Suppressor macrophage (primary cell): ENCODE measurements at regions not wholly inside any gene's neighbourhood (a gene's known extent, or its start where the extent isn't known, plus 50 kb on each side); places are given as distances from the start of the nearest gene placed in this dataset.

Source experiments
- DNase-seq, 4 experiments: peaks; one replicate each; pipeline ENCODE4 v3.0.0-alpha.2; 2020 to 2022

- no peak for DNase-seq
Measured at GRCh38 chr2:61721382-61721781, 132.5 kb downstream of the FAM161A start.

- DNase-seq, result no peak
Measured at GRCh38 chr2:61720911-61721310, 132.9 kb downstream of the FAM161A start.

DNA sequence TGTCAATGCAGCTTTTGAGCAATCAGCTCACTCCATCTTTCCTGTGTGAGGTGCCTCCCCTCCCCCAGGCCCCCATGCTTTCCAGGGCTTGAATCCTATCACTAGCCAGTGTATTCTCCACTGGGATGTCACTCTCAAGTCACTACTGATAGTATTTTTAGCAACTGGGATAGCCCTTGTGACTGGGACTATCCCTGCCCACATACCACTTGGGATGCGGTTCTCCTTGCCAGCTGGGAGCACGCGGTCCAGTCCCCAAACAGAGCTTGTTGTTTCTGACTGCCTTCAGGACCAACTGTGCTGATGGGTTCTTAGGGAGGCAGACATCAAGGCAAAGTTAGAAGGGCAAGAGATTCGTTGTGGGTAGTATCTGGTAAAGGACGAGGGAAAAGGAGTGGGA, 134.9 kb downstream of the FAM161A start:
- no peak for DNase-seq

DNA sequence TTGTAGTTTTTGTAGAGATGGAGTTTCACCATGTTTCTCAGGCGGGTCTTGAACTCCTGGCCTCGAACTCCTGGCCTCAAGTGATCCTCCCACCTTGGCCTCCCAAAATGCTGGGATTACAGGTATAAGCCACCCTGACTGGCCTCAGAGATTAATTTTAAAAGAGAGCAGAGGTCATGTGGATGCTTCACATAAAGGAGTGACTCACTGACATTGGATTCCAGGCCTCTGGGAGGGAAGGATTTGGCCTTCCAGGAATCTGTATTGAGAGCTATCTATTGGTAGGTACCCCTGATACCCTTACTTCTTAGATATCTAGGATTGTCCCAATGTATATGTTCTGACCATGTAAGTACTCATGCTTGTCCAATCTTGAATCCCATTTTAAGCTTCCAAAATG, 138.4 kb downstream of the FAM161A start:
- DNase-seq, result no peak

- no peak for DNase-seq
Measured at GRCh38 chr2:61714210-61714609, 139.7 kb downstream of the FAM161A start.

DNA sequence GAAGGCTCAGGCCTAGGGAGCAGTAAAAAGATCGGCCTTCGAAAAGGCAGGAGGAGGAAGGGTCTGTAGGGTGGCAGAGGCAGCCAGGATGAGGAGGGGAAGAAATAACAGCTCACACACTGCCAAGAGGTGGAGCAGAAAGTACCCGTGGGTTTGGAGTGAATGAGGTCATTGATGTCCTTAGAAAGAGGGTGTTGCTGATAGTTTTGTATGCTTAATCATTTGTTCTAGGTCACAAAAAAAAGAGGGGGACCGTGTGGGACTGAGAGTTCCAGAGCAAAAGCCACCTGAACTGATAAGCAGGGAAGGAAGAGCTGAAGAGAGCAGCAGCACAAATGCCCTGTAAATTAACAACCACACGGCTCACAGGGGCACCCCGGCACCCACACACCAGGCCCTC, 140.4 kb downstream of the FAM161A start:
- no peak for DNase-seq

GRCh38 chr2:61712060-61712459, 141.8 kb downstream of the FAM161A start:
- no peak for DNase-seq

DNA sequence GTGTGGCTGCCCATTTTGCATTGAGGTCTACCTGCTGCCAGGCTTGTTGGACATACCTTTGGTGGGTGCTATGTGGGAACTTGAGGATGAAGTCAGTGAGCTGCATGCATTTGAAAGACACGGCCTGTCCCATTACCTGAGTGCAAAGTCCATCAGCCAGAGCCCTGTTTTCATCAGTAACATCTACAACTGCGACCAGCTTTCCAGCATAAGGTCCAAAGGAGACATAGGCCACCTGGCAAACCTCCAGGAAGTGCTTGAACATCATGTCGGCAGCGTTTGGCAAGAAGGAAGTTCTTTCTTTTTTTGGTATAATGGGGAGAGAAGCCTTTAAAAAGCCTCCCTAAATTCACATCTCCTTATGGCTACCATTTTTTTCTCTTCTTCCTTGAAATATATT, 143.1 kb downstream of the FAM161A start:
- no peak for DNase-seq

DNA sequence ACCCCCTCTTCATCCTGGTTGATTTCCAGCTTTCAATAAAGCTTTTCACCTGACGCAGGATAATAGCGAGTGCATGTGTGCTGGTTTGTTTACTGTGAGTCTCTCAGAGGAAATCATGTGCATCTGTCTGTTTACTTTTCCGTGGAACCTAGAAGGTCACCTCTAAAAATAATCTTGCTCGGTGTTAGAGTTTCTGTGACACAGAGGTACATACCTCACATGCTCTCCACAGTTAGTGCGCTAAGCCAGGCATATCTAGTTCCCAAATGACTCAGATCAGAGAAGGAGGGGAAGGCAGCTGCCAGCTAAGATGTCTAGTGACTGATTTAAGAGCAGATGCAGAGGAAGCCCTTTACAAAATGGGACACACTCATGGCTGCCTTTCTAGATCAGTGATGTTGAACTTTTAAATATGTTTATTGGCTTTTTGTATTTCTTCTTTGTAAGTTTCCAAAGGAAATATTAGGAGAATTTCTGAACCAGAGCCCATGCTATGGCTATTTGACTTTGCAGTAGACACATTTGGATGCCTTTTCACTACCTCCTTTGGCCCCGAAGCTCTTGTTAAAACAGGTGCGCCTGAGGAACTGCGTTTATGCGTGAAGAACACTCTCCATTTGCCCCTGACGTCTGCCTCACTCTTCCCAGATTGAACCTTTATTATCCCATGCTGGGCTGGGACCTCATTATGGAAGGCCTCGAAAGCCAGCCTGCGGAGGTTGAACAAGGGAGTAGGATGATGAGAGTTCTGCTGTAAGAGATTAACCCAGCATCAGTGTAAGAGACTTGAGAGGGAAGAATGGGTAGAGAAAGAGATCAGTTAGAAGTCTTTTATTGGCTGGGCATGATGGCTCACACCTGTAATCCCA, 145.6 kb downstream of the FAM161A start:
- no peak for DNase-seq

- no peak for DNase-seq
Measured at GRCh38 chr2:61705625-61706024, 148.2 kb downstream of the FAM161A start.

GRCh38 chr2:61704364-61704763, 149.5 kb downstream of the FAM161A start:
- no peak for DNase-seq

GRCh38 chr2:61702088-61702467, 151.8 kb downstream of the FAM161A start:
- no peak for DNase-seq

- peak in 3 of 4 experiments; percentile 8 to 21 (median 11) for DNase-seq
Measured at GRCh38 chr2:61700464-61700863, 153.4 kb downstream of the FAM161A start.

DNA sequence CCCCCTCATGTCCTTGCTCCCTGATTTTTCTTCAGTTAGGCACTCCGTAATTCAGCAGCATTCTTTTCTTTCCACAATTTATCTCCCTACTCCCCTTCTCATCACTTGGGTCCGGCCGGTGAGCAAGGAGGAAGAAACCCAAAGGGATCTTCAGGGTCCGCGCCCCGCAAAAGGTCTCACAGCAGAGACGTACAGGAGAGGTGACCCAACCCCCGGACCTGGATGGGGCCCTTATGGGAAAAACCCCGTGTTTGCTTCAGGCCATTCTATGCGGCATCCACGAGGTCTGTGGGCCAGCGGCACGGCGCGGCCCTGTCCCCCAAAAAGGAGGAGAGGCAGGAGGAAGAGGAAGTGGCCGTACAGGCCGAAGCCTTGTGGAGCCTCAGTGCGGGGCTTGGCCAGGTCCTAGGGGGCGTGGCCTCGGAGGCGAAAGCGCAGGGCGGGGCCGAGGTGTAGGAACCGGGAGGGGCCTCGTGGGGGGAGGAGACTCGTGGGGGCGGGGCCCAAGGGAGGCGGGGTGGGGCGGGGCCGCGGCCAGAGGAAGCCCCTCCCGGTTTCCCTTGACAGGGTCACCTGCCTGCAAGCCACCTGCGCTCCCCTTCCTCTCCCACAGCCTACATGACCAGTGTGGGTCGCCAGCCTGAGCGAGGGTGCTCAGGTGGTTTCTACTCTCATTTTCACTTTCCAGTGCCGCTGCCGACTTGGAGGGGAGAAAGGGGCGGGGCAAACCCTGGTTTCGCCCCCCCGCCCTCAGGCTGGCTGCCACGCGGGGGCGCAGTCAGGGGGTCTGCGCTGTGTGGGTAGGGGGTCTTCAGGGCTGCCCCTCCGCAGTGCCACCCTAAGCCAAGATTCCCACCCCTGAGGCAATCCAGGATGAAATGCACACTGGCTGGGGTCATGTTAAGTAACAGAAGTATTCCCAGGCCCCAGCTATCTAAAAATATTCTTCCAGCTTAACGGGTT, 156.4 kb upstream of the XPO1 start:
- DNase-seq, result peak; percentile 97 to 99 (median 98)

- peak in 2 of 4 experiments; percentile 5 to 31 for DNase-seq
Measured at GRCh38 chr2:61693744-61694143, 155.6 kb upstream of the XPO1 start.

DNA sequence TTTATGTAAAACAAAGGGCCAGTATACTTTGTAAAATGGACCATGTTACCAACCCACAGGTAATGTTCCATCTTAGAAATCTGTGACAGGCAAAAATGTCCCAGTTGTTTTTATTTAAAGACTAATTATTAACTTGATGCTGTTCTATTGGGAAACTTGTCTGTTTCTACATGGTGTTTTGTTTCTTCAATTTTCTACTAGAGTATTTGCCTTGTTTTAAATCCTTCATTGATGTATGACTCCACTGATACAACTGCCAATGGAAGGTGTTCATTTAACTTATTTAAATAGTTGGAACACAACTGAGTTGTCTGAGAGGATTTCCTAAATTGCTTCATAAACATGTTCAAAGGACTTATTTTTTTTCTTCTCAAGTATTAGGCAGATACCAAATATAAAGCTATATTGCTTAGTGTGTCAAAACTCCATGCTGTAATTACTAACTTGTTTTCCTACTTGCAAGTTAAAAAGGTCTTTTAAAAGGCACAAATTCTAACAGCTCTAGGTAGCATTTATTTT, 152.0 kb upstream of the XPO1 start:
- DNase-seq, result no peak

GRCh38 chr2:61689568-61689967, 151.4 kb upstream of the XPO1 start:
- peak in 2 of 4 experiments; percentile 36 to 47 for DNase-seq

GRCh38 chr2:61688369-61689334, 150.5 kb upstream of the XPO1 start:
- DNase-seq, result no peak

DNA sequence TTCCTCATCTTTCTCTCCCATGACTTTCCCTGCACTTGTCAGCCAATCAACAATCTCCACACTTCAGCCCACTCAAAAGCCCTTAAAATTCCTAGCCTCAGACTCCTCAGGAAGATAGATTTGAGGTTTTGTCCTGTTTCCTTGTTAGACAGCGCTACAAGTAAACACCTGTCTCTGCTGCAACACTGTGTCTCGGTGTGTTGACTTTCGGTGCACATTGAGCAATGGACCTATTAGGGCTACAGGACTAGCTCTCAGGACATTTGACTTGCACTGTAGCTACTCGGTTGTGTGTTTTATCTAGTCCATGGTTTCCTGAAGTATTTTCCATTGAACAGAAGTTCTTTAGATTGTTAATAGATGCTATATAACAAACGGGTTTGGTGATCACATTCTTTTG, 140.9 kb upstream of the XPO1 start:
- DNase-seq, result no peak

DNA sequence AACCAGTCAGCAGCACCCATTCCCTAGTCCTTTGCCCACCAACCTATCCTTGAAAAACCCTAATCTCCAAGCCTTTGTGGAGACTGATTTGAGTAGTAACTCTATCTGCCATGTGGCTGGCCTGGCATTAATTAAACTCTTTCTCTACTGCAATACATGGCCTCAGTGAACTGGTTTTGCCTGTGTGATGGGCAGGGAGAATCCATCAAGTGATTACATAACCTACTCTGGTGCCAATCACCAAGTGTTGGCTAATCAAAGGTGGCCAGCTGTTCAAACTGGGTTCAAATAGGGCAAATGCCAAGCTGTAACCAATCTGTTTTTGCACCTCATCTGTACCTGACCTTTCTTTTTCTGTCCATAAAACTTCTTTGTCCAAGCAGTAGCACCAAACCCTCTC, 139.8 kb upstream of the XPO1 start:
- no peak for DNase-seq

DNA sequence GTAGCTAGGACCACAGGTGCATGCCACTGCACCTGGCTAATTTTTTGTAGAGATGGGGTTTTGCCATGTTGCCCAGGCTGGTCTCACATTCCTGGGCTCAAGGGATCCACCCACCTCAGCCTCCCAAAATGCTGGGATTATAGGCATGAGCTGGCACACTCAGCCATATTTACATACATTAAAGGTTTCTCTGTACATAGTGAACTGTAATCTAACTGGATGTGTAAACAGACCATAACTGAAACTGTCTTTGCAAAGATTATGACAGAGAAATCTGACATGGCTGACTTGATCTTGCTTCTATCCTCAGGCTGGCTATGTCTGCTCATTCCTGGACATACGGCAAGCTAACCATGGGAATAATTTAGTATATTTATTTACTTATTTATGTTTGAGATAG, 139.2 kb upstream of the XPO1 start:
- DNase-seq, result no peak

GRCh38 chr2:61675204-61675603, 137.0 kb upstream of the XPO1 start:
- no peak for DNase-seq
